Smooth muscle cell (in vitro differentiated cells): ENCODE measurements at regions not wholly inside any gene's neighbourhood (a gene's known extent, or its start where the extent isn't known, plus 50 kb on each side); places are given as distances from the start of the nearest gene placed in this dataset.

Experiments used
- DNase-seq: peaks from one replicate; lab custom pipeline; 2025; ENCODE audit not compliant: unreplicated experiment; lab: John Stamatoyannopoulos, UW
- H2AFZ ChIP-seq: fragments of 200-600 bp; sonication (generic); 2 replicates; pipeline ENCODE4 v1.6.0; 2016; ENCODE audit warnings: antibody characterized with exemption, low read depth, mild to moderate bottlenecking
- H3F3A ChIP-seq: fragments of 200-600 bp; sonication (generic); 2 replicates; pipeline ENCODE4 v1.6.0; 2017; ENCODE audit warnings: antibody characterized with exemption, low read depth
- H3K27ac ChIP-seq: fragments of 200-600 bp; sonication (generic); 2 replicates; pipeline ENCODE4 v1.5.1; 2016; ENCODE audit warnings: low read depth, mild to moderate bottlenecking
- H3K27me3 ChIP-seq: fragments of 200-600 bp; sonication (generic); 2 replicates; pipeline ENCODE4 v1.6.1; 2016; ENCODE audit warnings: low read depth, mild to moderate bottlenecking
- H3K36me3 ChIP-seq: fragments of 200-600 bp; sonication (generic); 2 replicates; pipeline ENCODE4 v1.5.1; 2016; ENCODE audit warnings: low read depth
- H3K4me1 ChIP-seq: fragments of 200-600 bp; sonication (generic); 2 replicates; pipeline ENCODE4 v1.5.1; 2016; ENCODE audit warnings: low read depth
- H3K4me2 ChIP-seq: fragments of 200-600 bp; sonication (generic); 2 replicates; pipeline ENCODE4 v1.6.0; 2016; ENCODE audit warnings: mild to moderate bottlenecking
- H3K4me3 ChIP-seq: fragments of 200-600 bp; sonication (generic); 2 replicates; pipeline ENCODE4 v1.5.1; 2016; ENCODE audit warnings: mild to moderate bottlenecking
- H3K79me2 ChIP-seq: fragments of 200-600 bp; sonication (generic); 2 replicates; pipeline ENCODE4 v1.6.0; 2016; ENCODE audit warnings: low read depth, mild to moderate bottlenecking
- H3K9ac ChIP-seq: fragments of 200-600 bp; sonication (generic); 2 replicates; pipeline ENCODE4 v1.6.0; 2016; ENCODE audit warnings: low read depth
- H3K9me3 ChIP-seq: fragments of 200-600 bp; sonication (generic); replicated peaks from 2 replicates; pipeline ENCODE4 v1.5.1; 2016; ENCODE audit warnings: low read depth
- H4K20me1 ChIP-seq: fragments of 200-600 bp; sonication (generic); 2 replicates; pipeline ENCODE4 v1.6.0; 2016; ENCODE audit warnings: low read depth
- WGBS: methylation state at CpG from one replicate; pipeline ENCODE4 v1.1.7; 2016; ENCODE audit warnings: low lambda C conversion rate; 5-methylcytosine and 5-hydroxymethylcytosine counted together
- TF ChIP-seq, protein P1 (sequence below): fragments of 200-600 bp; sonication (generic); IDR thresholded peaks from 2 replicates; pipeline ENCODE4 v1.5.1; 2017; ENCODE audit warnings: borderline replicate concordance, mild to moderate bottlenecking, antibody characterized with exemption; ENCODE audit not compliant: insufficient read depth, poor library complexity, severe bottlenecking

DNA sequence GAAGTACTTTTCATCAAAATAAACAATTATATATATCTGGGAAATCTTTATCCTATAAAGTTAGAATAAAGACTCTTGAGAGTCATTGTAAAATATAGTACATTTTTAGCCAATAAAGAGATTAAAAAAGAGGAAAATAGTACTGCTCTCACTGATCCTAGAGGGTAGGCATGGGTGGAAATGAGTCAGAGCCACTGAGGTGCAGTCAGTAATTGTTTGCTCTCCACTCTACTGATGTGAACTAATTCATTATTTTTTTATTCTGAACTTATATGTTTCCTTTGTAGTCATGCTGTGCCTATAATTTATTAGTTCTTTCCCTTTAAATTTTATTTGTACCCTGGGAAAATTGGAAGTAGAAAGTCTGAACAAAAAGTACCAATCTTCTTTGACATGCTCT is 1359.4 kb upstream of the GJE1 start:
- H3F3A ChIP-seq: no peaks in the 10 kb centered on the region
- H4K20me1 ChIP-seq: no peaks in the 10 kb centered on the region
- H3K27ac ChIP-seq: no peak overlapping the region
- H3K4me1 ChIP-seq: no peaks in the 10 kb centered on the region
- no peaks in the 10 kb centered on the region for H3K36me3 ChIP-seq
- no peaks in the 10 kb centered on the region for H3K79me2 ChIP-seq
- TF ChIP-seq, protein P1, sequence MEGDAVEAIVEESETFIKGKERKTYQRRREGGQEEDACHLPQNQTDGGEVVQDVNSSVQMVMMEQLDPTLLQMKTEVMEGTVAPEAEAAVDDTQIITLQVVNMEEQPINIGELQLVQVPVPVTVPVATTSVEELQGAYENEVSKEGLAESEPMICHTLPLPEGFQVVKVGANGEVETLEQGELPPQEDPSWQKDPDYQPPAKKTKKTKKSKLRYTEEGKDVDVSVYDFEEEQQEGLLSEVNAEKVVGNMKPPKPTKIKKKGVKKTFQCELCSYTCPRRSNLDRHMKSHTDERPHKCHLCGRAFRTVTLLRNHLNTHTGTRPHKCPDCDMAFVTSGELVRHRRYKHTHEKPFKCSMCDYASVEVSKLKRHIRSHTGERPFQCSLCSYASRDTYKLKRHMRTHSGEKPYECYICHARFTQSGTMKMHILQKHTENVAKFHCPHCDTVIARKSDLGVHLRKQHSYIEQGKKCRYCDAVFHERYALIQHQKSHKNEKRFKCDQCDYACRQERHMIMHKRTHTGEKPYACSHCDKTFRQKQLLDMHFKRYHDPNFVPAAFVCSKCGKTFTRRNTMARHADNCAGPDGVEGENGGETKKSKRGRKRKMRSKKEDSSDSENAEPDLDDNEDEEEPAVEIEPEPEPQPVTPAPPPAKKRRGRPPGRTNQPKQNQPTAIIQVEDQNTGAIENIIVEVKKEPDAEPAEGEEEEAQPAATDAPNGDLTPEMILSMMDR: no peak
- DNase-seq: no peak
- no peak overlapping the region for H3K4me3 ChIP-seq
- H2AFZ ChIP-seq: no peak overlapping the region
- H3K27me3 ChIP-seq: no peaks in the 10 kb centered on the region
- no peak overlapping the region for H3K9ac ChIP-seq
- H3K4me2 ChIP-seq: no peak overlapping the region
- H3K9me3 ChIP-seq: no peaks in the 10 kb centered on the region

DNA sequence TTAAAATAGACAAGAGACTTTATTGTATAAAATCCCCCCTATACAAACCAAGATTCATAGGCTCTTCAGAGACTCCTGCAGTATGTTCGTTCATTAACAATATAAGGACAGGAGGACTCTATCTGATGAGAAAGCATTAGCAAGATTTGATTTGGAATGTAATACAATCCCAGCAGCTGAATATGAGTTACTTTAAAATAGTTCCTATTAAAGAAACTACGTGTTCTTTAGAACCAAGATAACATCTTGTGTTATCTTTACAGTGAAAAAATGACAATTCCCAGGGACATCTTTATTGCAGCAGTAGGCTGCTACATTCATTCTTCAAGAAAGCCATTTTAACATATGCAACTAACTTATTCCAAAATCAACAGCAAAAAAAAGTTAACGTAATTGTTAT is 1360.1 kb upstream of the GJE1 start:
- Histone ChIP-seq H3K27me3 (no peaks in the 10 kb centered on the region), H3F3A (no peaks in the 10 kb centered on the region), H3K9ac (no peak overlapping the region), H3K4me3 (no peak overlapping the region), H2AFZ (no peak overlapping the region), H3K79me2 (no peaks in the 10 kb centered on the region), H4K20me1 (no peaks in the 10 kb centered on the region), H3K36me3 (no peaks in the 10 kb centered on the region), H3K4me1 (no peaks in the 10 kb centered on the region), H3K9me3 (peaks cover 5% of the 10 kb centered on the region), H3K27ac (no peak overlapping the region), H3K4me2 (no peak overlapping the region)
- 59% methylated on average over 3 of the region's 3 CpGs for WGBS
- no peak for DNase-seq
- TF ChIP-seq, protein P1: no peak

DNA sequence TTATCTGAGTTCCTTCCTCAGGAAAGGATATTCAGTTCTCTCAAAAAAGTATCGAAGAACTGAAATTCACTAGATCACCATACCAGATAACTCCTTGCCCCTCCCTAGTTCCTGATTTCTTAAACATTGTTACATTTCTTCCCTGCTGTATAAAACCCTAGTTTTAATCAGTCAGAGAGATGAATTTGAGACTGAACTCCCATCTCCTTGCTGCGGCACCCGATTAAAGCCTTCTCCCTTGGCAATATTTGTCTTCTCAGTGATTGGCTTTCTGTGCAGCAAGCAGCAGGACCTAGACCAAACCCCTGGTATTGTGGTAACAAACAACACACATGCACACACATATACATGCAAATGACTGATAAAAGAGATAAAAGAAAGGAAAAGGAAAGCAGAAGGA is 1364.6 kb upstream of the GJE1 start:
- Histone ChIP-seq H3K27me3 (no peaks in the 10 kb centered on the region), H2AFZ (no peak overlapping the region), H3K9ac (no peak overlapping the region), H3K36me3 (no peaks in the 10 kb centered on the region), H3K79me2 (no peaks in the 10 kb centered on the region), H3K27ac (no peak overlapping the region), H3K4me3 (no peak overlapping the region), H3K9me3 (peaks cover 5% of the 10 kb centered on the region), H3K4me2 (no peak overlapping the region), H4K20me1 (no peaks in the 10 kb centered on the region), H3F3A (no peaks in the 10 kb centered on the region), H3K4me1 (no peaks in the 10 kb centered on the region)
- TF ChIP-seq, protein P1: no peak
- DNase-seq: no peak
- 99% methylated on average over 3 of the region's 3 CpGs for WGBS

DNA sequence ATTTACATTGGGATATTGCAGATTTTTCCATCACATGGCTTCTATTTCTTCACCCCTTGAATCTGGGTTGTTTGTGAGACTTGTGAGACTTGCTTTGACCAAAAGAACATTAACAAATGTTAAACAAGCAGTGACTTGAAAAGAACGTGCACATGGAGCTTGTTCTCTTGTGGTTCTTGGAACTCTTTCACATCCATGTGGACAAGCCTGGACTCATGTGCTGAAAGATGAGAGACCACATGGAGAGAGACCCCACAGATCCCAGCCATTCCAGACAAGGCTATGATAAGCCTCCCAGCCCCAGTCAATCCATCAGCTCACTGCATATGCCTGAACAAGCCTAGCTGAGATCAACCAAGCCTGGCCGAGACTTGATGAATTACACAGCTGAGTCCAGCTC is 1365.7 kb upstream of the GJE1 start:
- no peak overlapping the region for H2AFZ ChIP-seq

More for the DNA sequence above, 1365.7 kb upstream of the GJE1 start:
- no peak for DNase-seq
- Histone ChIP-seq H3K9me3 (peaks cover 5% of the 10 kb centered on the region), H3K4me3 (no peak overlapping the region), H3K27me3 (no peaks in the 10 kb centered on the region), H4K20me1 (no peaks in the 10 kb centered on the region), H3K4me2 (no peak overlapping the region), H3K27ac (no peak overlapping the region), H3K36me3 (no peaks in the 10 kb centered on the region), H3K9ac (no peak overlapping the region), H3F3A (no peaks in the 10 kb centered on the region), H3K4me1 (no peaks in the 10 kb centered on the region), H3K79me2 (no peaks in the 10 kb centered on the region)
- TF ChIP-seq, protein P1: no peak
- WGBS: 90% methylated on average over 2 of the region's 2 CpGs
